ENCODE measurements at regions not wholly inside any gene's neighbourhood (a gene's known extent, or its start where the extent isn't known, plus 50 kb on each side); places are given as distances from the start of the nearest gene placed in this dataset.

DNA sequence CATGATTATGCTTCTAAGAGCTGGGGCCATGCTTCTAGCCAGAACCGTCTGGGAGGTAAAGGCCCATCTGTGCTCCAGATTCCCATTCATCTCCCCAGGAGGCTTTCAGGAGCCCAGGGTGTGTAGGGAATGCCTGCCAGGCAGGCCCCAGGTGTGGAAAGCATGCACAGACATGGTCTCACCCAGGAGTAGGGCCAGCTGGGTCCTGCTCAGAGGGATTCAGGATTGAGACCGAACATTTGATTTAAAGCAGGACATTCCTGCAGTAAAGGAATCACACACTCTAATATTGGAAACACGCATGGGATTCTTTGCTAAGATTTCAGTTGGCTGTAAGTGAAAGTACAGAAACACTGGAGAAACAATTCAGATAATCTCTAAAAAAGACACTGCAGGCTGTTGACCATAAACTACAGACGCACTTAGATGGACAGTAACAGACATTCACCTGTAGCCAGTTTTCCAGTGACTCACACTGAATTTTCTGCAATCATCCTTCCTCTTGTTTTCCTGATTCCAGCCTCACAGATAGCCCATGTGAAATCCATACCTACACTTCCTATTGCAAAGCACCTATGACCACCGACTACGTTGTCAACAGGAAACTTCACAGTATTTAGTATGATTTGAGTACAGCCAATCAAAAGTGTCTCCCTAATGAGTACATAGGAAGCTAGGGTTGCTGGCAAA, 257.8 kb downstream of the TBC1D4 start:
- Histone ChIP-seq H4K20me1 (ENCODE audit: control insufficient read depth, extremely low read depth, insufficient read depth, low read length) (no peaks in the 10 kb centered on the region), H3K4me2 (ENCODE audit: control insufficient read depth, extremely low read depth, insufficient read depth, low read depth, low read length) (no peak overlapping the region), H3K79me2 (ENCODE audit: control insufficient read depth, insufficient read depth, low read length) (no peaks in the 10 kb centered on the region), H3K4me3 (ENCODE audit: control insufficient read depth in 2 of 3, extremely low read depth in 1 of 3, insufficient read depth in 2 of 3, low read depth in 1 of 3, low read length in 3 of 3) (no peak overlapping the region), H3K9me1 (ENCODE audit: control insufficient read depth, extremely low read depth, insufficient read depth, low read length) (no peaks in the 10 kb centered on the region), H3K27me3 (ENCODE audit: control insufficient read depth, extremely low read depth, insufficient read depth, low read length) (peaks cover 18% of the 10 kb centered on the region), H3K9ac (ENCODE audit: control insufficient read depth, extremely low read depth, insufficient read depth, low read length) (no peak overlapping the region), H3K27ac (ENCODE audit: control insufficient read depth, insufficient read depth, low read length) (no peak overlapping the region), H3K9me3 (ENCODE audit: control insufficient read depth, low read depth, low read length) (no peaks in the 10 kb centered on the region), H3K36me3 (ENCODE audit: control insufficient read depth in 2 of 2, extremely low read depth in 1 of 2, insufficient read depth in 2 of 2, low read length in 2 of 2) (no peaks in the 10 kb centered on the region), H3K4me1 (ENCODE audit: control insufficient read depth, extremely low read depth, insufficient read depth, low read length) (peaks cover 12% of the 10 kb centered on the region), H2AFZ (ENCODE audit: control insufficient read depth, low read length) (no peak overlapping the region)
- FAIRE-seq (no peak), DNase-seq (ENCODE audit: low read depth, low spot score) (no peak)
- TF ChIP-seq, protein P1, sequence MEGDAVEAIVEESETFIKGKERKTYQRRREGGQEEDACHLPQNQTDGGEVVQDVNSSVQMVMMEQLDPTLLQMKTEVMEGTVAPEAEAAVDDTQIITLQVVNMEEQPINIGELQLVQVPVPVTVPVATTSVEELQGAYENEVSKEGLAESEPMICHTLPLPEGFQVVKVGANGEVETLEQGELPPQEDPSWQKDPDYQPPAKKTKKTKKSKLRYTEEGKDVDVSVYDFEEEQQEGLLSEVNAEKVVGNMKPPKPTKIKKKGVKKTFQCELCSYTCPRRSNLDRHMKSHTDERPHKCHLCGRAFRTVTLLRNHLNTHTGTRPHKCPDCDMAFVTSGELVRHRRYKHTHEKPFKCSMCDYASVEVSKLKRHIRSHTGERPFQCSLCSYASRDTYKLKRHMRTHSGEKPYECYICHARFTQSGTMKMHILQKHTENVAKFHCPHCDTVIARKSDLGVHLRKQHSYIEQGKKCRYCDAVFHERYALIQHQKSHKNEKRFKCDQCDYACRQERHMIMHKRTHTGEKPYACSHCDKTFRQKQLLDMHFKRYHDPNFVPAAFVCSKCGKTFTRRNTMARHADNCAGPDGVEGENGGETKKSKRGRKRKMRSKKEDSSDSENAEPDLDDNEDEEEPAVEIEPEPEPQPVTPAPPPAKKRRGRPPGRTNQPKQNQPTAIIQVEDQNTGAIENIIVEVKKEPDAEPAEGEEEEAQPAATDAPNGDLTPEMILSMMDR (optimal IDR thresholded peaks at IDR 0.05 in 1 of 3, IDR thresholded peaks at IDR 0.05 in 1 of 3, conservative IDR thresholded peaks at IDR 0.05 in 1 of 3; ENCODE audit: extremely low read depth in 1 of 3, insufficient read depth in 2 of 3, low read length in 3 of 3), result no peak
- TF ChIP-seq EZH2 (IDR thresholded peaks at IDR 0.05; ENCODE audit: low read length), result no peak
- dilution Hi-C loops (cut with MboI; ENCODE audit: extremely low pct_ligation_motif_present, low sequenced_read_pairs), result no loop called here

DNA sequence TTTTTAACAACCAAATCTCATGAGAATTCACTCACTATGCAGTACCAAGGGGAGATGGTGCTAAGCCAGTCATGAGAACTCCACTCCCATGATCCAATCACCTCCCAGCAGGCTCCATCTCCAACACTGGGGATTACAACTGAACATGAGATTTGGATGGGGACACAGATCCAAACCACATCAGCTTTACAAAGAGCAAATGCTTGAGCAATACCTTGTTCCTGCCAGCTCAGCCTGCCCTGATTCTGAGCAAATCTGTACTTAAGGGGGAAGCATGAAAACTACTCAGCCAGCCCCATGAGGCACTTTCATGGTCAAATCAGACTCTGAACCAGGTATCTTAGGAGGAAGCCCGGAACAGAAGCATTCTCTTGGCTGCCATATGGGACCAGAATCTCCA, 259.9 kb downstream of the TBC1D4 start:
- H3K27ac ChIP-seq (ENCODE audit: control insufficient read depth, insufficient read depth, low read length), result no peak overlapping the region
- H3K4me1 ChIP-seq (ENCODE audit: control insufficient read depth, extremely low read depth, insufficient read depth, low read length), result peaks cover 11% of the 10 kb centered on the region
- no peak overlapping the region for H3K4me2 ChIP-seq (ENCODE audit: control insufficient read depth, extremely low read depth, insufficient read depth, low read depth, low read length)
- no peak overlapping the region for H2AFZ ChIP-seq (ENCODE audit: control insufficient read depth, low read length)
- no peak overlapping the region for H3K9ac ChIP-seq (ENCODE audit: control insufficient read depth, extremely low read depth, insufficient read depth, low read length)
- no peak overlapping the region for H3K4me3 ChIP-seq (ENCODE audit: control insufficient read depth in 2 of 3, extremely low read depth in 1 of 3, insufficient read depth in 2 of 3, low read depth in 1 of 3, low read length in 3 of 3)
- DNase-seq (ENCODE audit: low read depth, low spot score) (no peak), FAIRE-seq (no peak)
- no peaks in the 10 kb centered on the region for H4K20me1 ChIP-seq (ENCODE audit: control insufficient read depth, extremely low read depth, insufficient read depth, low read length)
- no peaks in the 10 kb centered on the region for H3K9me3 ChIP-seq (ENCODE audit: control insufficient read depth, low read depth, low read length)
- no peaks in the 10 kb centered on the region for H3K36me3 ChIP-seq (ENCODE audit: control insufficient read depth in 2 of 2, extremely low read depth in 1 of 2, insufficient read depth in 2 of 2, low read length in 2 of 2)
- TF ChIP-seq, protein P1 (optimal IDR thresholded peaks at IDR 0.05 in 1 of 3, IDR thresholded peaks at IDR 0.05 in 1 of 3, conservative IDR thresholded peaks at IDR 0.05 in 1 of 3; ENCODE audit: extremely low read depth in 1 of 3, insufficient read depth in 2 of 3, low read length in 3 of 3), result no peak
- no peak for TF ChIP-seq EZH2 (IDR thresholded peaks at IDR 0.05; ENCODE audit: low read length)
- peaks cover 14% of the 10 kb centered on the region for H3K27me3 ChIP-seq (ENCODE audit: control insufficient read depth, extremely low read depth, insufficient read depth, low read length)
- dilution Hi-C loops (cut with MboI; ENCODE audit: extremely low pct_ligation_motif_present, low sequenced_read_pairs), result no loop called here
- no peaks in the 10 kb centered on the region for H3K9me1 ChIP-seq (ENCODE audit: control insufficient read depth, extremely low read depth, insufficient read depth, low read length)
- H3K79me2 ChIP-seq (ENCODE audit: control insufficient read depth, insufficient read depth, low read length), result no peaks in the 10 kb centered on the region
